EL (cell line): ENCODE measurements at regions not wholly inside any gene's neighbourhood (a gene's known extent, or its start where the extent isn't known, plus 50 kb on each side); places are given as distances from the start of the nearest gene placed in this dataset.
"Not testable (repeated sequence)": the region's sequence is repeated elsewhere in the genome, so short reads cannot be mapped to it uniquely, and the experiment has no call there.

ENCODE experiments used
- DNase-seq: peaks from one replicate; pipeline ENCODE4 v3.0.0-alpha.2; 2016

DNA sequence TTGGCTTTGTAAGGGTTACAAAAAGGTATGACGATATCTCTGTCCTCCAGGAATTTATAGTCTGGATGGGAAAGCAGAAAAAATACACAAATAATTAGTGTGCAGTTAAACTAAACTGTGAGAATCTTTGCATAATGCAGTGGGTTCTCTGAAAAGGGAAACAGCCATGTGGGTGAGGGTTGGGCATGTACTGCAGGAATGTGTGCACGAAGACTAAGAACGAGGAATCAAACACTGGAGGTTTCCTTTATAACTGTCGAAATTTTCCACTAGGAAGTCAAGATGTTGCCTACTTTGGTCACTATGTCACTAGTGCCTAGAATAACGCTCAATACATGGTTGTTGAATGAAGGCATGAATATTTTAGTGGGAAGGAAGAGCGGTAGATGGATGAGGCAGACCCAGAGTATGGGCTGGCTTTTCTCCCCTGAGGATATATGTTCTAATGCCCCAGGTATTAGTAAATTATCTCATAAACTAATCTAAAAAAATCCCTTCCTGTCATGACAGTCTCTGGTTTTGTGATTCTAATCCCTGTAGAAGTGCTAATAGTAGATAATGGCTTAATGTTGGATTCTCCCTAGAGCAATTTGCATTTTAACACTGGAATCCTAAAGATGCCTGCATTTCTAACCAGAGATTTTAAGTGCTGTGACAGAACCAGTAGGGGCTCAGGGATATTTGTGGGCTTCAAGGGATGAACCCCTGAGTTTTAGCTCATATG, 227.3 kb downstream of the NMUR2 start:
- peak; percentile 54 for DNase-seq

DNA sequence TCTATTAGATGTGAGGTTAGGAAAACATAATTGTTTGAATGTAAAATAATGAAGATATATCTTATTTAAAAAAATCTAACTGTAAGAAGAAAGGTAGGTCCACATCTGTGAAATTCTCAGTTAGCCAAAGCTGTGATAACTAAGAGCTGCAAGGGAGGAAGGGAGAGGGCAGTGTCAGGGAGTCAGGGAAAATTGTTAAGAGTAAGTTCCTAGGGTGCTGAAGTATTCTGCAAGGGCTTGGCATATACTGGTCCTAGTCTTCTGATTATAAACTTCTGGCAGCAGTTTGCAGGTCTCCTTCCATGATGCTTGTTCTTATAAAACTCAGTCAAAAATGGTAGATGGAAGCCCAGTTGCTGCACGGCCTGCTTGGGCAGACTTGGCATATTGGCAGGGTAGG, 233.2 kb downstream of the NMUR2 start:
- no peak for DNase-seq

DNA sequence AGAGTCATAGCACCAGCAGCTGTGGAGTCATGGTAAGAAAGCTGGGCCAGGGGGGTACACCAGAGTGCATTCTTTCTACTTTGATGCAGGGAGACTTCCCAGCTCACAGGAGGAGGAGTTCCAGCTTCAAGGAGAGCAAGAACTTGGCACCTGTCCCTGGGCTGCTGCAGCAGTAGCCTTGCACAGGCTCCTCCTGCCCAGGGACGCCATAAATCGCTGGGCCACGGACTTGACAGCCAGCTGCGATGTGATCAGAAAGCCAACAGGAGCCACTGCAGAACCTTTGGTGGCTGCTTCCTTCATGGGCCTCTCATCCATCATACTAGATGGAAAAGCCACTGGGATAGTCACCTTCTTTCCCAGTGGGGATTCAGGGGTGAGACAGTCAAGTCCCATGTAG, 234.7 kb downstream of the NMUR2 start:
- peak; percentile 16 for DNase-seq

- DNase-seq: no peak
Measured at GRCh38 chr5:152164860-152165259, 240.2 kb upstream of the GLRA1 start.

DNA sequence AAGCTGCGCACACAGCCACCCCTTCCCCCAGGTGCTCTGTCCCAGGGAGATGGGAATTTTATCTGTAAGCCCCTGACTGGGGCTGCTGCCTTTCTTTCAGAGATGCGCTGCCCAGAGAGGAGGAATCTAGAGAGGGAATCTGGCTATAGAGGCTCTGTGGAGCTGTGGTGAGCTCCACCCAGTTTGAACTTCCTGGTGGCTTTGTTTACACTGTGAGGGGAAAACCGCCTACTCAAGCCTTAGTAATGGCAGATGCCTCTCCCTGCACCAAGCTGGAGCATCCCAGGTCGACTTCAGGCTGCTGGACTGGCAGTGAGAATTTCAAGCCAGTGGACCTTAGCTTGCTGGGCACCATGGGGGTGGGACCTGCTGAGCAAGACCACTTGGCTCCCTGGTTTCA, 235.2 kb upstream of the GLRA1 start:
- peak; percentile 9 for DNase-seq

DNA sequence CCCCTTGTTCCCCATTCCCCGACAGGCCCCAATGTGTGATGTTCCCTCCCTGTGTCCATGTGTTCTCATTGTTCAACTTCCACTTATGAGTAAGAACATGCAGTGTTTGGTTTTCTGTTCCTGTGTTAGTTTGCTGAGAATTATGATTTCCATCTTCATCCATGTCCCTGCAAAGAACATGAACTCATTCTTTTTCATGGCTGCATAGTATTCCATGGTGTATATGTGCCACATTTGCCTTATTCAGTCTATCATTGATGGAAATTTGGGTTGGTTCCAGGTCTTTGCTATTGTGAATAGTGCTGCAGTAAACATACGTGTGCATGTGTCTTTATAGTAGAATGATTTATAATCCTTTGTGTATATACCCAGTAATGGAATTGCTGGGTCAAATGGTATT, 229.8 kb upstream of the GLRA1 start:
- DNase-seq: not testable (repeated sequence)

GRCh38 chr5:152151940-152152339, 227.3 kb upstream of the GLRA1 start:
- peak; percentile 32 for DNase-seq

- DNase-seq: peak; percentile 6
Measured at GRCh38 chr5:152151113-152151512, 226.5 kb upstream of the GLRA1 start.

- no peak for DNase-seq
Measured at GRCh38 chr5:152147286-152147685, 222.6 kb upstream of the GLRA1 start.

- no peak for DNase-seq
Measured at GRCh38 chr5:152146566-152146965, 221.9 kb upstream of the GLRA1 start.

DNA sequence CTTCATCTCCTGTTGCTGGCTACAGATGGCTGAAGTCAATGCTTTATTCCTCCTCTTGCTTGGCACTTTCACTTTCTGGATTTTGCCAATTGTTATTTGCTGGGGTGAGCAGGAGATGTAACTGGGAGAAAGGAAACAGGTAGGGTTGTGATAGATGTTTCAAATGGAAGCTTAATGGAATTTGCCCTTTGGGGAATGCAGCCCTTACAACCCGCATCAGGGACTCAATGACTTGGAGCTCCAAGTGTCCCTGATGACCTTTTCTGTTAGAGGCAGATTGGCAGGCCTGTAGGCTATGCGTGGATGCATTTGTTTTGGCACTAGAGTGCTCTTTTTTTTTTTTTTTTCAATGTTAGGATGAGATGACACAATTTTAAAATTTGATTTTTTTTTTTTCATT, 219.9 kb upstream of the GLRA1 start:
- no peak for DNase-seq

GRCh38 chr5:152144030-152144429, 219.4 kb upstream of the GLRA1 start:
- DNase-seq: no peak

DNA sequence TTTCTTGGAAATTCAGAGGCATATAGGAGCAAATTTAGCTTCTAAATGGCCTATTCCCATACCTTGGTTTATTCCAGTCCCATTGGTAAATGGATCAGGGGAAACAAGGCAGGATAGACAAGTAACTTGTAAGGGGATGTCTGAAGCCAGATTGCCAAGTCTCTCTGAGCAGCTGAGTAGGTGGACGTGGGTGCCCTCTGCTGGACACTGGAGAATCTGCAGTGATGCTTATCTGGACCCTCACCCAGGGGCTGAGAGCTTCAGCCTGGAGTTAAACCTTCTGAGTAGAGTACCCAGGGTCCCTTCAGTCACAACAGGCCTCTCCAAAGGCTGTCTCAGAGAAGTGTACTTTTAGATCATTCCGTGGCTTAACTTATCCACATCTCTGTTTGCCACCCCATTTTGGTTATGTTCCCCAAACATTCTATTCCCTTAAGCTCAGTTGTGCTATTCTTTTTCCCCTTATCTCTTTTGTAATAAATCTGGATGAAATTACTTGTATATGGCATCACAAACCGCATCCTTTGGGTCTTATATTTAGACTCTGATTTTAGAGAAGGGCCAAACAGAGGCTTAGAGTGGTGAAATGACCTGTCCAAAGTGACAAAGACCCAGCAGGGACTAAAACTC, 218.3 kb upstream of the GLRA1 start:
- peak; percentile 50 for DNase-seq

DNA sequence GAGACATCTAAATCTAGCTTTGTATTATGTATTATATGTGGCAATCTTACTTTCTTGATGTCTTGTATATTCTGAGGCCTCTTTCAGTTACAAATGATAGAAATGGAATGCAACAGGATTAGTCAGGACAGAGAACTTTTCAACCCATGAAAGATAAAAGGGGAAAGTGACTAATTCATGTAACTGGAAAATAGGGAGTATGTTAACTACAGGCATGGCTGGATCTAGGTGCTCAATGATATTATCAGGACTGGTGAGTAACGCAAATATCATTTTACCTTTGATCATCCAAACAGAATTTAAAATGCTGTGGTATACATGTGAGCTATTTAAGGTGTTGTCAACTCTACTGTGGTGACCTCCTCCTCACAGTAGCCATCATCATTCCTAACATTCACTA, 215.7 kb upstream of the GLRA1 start:
- no peak for DNase-seq

DNA sequence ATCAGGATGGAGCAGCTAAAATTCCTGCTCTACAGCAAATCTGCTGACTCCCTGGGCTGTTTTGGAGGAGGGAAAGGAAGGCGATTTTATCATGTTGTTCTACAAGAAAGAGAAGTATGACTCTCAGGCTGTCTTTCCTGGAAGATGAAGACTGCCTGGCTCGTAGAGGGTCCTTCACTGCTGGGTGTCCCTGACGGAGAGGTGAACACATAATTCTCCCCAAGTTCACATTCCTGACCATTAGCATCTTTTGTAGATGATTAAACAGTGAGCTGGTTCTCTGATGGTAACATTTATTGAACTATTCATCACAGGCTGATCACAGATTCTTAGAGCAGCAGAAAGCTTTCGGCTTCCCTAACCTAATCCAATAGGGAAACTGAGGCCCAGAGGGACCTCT, 212.4 kb upstream of the GLRA1 start:
- DNase-seq: no peak

GRCh38 chr5:152136321-152136720, 211.7 kb upstream of the GLRA1 start:
- no peak for DNase-seq

GRCh38 chr5:152135827-152136226, 211.2 kb upstream of the GLRA1 start:
- DNase-seq: no peak

DNA sequence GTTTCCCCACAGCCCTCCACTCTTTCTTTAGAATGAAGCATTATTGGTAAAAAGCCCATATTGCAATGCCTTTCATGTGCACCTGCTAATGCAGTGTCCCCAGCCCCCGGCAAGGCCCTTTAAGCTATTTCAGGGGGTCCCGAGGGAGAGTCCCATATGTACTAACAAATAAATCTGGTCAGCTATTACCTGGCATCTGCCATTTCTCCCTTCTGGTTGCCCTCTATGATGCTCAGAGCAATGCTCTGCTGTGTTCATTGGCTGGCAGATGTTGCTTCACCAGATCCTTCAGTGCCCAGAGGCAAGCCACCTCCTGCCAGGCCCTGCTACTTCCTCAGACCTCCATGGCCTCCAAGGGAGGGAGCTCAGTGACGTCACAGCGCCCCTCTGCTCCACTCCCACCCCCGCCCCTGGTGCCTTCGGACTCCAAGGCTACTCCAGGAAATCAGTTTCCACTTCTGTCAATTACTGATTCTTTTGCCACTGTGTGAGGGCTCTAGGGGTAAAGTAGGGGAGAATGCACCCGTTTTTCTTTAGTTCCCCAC, 201.1 kb upstream of the GLRA1 start:
- DNase-seq: no peak

- DNase-seq: no peak
Measured at GRCh38 chr5:152124409-152125041, 199.9 kb upstream of the GLRA1 start.

DNA sequence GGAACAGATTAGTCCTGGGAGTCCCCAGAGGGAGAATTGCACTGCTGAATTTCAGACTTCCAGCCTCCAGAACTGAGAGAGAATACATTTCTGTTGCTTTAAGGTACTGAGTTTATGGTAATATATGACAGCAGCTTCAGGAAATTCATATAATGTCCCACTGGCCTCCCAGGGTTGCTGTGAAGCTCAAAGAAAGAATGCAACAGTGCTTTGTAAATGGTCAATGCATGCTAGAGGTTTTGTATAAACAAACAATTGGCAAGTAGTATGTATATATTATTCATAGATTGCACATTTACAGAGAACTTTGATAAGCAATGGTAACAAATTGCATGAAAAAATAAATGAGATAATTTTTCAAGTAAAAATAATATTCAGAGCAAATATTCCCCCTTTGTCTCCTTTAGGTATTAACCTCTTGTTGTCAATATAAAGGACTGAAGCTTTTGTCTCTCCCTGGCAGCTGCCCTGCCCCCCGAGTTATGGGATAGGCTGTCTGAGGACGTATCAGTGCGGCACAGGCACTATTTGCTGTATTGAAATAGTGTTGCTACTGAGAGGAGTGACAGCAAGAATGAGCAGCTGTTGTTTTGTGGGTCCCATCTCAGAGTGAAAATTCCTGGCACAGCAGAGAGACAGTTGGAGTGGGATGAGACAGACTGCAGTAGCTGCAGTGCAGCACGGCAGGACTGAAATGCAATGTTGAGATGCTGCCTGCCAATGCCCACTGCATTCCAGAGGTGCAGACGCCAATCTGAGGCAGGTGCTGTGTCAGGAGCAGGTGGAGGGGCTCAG, 194.2 kb upstream of the GLRA1 start:
- no peak for DNase-seq

DNA sequence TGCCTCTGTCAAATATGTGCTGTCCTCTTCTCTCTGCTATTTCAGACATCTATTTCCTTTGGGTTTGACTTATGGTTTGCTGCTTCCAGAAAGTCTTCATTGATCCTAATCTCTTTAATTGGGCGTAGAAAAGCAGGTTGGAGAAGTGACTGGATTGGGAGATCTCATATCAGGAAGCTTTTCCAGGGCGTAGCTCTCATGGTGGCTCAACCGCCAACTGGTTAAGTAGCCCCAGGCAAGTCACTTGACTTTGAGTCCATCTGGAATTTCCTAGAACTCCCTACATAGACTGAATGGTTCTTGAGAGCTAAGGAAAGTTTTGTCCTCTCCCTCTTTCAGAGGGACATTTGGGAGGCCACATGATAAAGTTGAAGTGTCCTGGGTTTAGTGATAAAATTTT, 192.3 kb upstream of the GLRA1 start:
- DNase-seq: no peak

DNA sequence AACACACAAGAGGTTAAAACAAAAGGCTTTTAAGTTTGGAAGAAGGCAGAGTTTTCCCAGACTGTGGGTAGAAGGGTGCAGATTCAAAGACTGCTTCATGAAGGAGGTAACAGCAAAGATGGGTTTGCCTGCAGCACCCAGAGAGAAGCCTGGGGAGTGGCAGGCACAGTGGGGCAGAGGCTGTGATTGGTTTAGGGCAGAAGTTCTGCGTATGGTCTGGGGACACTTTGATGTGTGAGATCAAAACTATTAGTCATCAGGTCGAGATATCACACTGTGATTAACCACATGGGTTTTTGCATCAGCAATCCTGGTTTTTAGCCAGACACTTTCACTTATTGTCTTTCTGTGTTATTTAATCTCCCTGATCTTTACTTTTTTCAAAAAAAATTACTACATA, 188.8 kb upstream of the GLRA1 start:
- DNase-seq: no peak

GRCh38 chr5:152107220-152107619, 182.6 kb upstream of the GLRA1 start:
- DNase-seq: no peak
